ENCODE measurements at regions not wholly inside any gene's neighbourhood (a gene's known extent, or its start where the extent isn't known, plus 50 kb on each side); places are given as distances from the start of the nearest gene placed in this dataset.

- ChIA-PET CTCF (no interaction called here), POLR2A (no interaction called here)
- Histone ChIP-seq H3K9me3 (ENCODE audit: control insufficient read depth, insufficient read depth, low read length) (no peaks in the 10 kb centered on the region), H3K4me3 (ENCODE audit: low read depth, low read length) (no peak overlapping the region), H3K27me3 (ENCODE audit: control insufficient read depth, insufficient read depth, low read length) (no peaks in the 10 kb centered on the region), H3K27ac (ENCODE audit: low read depth, low read length) (no peak overlapping the region)
- DNase-seq (ENCODE audit: low read depth, low spot score): no peak
- TF ChIP-seq CTCF (IDR thresholded peaks at IDR 0.05; ENCODE audit: low read depth, low read length): no peak
Observed at GRCh38 chr3:106125321-106125720, 256.5 kb upstream of the CBLB start.

- no peak for TF ChIP-seq CTCF (IDR thresholded peaks at IDR 0.05; ENCODE audit: low read depth, low read length)
- no peaks in the 10 kb centered on the region for H3K9me3 ChIP-seq (ENCODE audit: control insufficient read depth, insufficient read depth, low read length)
- no peak for DNase-seq (ENCODE audit: low read depth, low spot score)
- H3K27me3 ChIP-seq (ENCODE audit: control insufficient read depth, insufficient read depth, low read length): no peaks in the 10 kb centered on the region
- H3K27ac ChIP-seq (ENCODE audit: low read depth, low read length): no peak overlapping the region
- ChIA-PET POLR2A (no interaction called here), CTCF (interaction anchor here (0.6 kb wide), 1 partner anchor 42 kb away, joined by 3 read pairs; no protein-coding TSS in a partner anchor)
- no peak overlapping the region for H3K4me3 ChIP-seq (ENCODE audit: low read depth, low read length)
Observed at GRCh38 chr3:106126067-106126845, 257.4 kb upstream of the CBLB start.

DNA sequence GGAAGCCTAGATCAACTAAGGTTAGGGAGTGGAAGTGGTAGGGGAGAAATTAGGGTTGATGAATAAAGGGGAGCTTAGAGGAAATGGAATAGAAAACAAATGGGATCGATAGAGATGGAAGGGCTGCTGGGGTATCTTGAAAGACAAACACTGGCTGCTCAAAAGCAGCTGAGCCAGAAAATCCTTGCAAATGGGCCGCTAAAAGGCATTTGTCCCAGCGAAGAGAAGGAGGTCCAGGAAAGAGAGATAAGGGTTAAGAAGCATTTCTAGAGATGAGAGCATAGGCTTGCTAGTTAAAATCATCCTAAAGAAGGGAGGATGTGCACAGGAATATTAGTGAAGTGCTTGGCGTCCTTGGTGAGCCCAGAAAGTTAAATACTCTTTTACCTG is 258.0 kb upstream of the CBLB start:
- POLR2A ChIA-PET: no interaction called here
- no peak for DNase-seq (ENCODE audit: low read depth, low spot score)
- TF ChIP-seq CTCF (IDR thresholded peaks at IDR 0.05; ENCODE audit: low read depth, low read length): no peak
- no peaks in the 10 kb centered on the region for H3K27me3 ChIP-seq (ENCODE audit: control insufficient read depth, insufficient read depth, low read length)
- H3K9me3 ChIP-seq (ENCODE audit: control insufficient read depth, insufficient read depth, low read length): no peaks in the 10 kb centered on the region
- H3K27ac ChIP-seq (ENCODE audit: low read depth, low read length): no peak overlapping the region
- CTCF ChIA-PET: interaction anchor here (0.6 kb wide), 1 partner anchor 41 kb away, joined by 3 read pairs; no protein-coding TSS in a partner anchor
- H3K4me3 ChIP-seq (ENCODE audit: low read depth, low read length): no peak overlapping the region

DNA sequence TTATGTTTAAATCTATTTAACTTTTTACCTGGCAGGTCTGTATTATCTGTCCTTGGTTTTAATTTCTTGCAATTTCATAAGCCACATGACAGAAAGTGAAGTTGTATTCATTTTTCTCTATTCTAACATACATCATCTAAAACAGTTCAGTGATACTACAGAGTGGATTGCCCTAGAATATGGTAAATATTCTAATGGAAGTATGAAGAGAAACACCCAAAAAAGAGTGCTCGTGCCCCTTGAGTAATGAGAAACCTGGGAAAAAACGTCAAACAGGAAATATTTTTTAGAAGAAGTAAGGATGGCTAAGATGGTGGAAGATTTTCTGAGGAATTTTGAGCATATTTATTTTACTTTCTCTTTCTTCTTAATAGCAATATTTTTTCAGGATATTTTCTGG is 261.1 kb upstream of the CBLB start:
- H3K4me3 ChIP-seq (ENCODE audit: low read depth, low read length): no peak overlapping the region
- H3K27me3 ChIP-seq (ENCODE audit: control insufficient read depth, insufficient read depth, low read length): no peaks in the 10 kb centered on the region
- no peak overlapping the region for H3K27ac ChIP-seq (ENCODE audit: low read depth, low read length)
- TF ChIP-seq CTCF (IDR thresholded peaks at IDR 0.05; ENCODE audit: low read depth, low read length): no peak
- ChIA-PET POLR2A (no interaction called here), CTCF (no interaction called here)
- H3K9me3 ChIP-seq (ENCODE audit: control insufficient read depth, insufficient read depth, low read length): 0 out of 2 replicates have a peak, but pooled peaks cover under 1% of the 10 kb centered on the region
- no peak for DNase-seq (ENCODE audit: low read depth, low spot score)

DNA sequence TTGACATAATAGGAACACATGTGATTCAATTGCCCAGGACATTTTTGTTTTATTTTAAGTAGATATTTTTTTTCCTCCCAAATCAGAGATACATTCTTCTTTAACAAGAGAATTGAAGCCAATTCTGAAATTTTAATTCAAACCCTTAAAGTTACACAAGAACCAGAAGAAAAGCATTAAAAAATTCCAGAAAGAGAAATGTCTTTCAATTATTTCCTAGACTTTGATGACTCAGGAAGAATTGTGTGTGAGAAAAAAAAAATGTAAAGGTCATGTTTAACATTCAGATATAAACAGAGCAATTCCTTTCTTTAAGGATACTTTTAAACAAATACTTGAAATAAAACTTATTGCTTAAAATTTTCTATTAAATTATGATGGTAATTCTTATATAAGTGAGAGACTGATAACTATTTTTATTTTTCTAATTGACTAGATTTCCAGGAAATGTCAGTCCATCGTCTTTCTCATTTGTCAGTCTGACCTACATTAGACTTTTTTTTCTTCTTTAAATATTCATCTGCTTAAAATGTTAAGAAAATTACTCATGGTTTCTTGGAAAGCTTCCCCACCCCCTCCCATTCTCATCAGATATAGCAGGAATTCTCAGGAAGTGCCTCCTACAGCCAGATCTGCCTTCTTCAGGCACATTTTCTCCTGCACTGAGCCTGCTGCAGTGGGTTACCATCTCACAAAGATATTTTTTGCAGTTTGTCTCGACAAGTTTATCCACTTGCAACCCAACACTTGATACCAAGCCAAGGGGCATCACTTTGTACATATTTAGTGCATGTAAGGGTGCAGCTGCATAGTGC is 261.8 kb upstream of the CBLB start:
- no peaks in the 10 kb centered on the region for H3K27me3 ChIP-seq (ENCODE audit: control insufficient read depth, insufficient read depth, low read length)
- H3K4me3 ChIP-seq (ENCODE audit: low read depth, low read length): peak overlapping the region; percentile 20; the same call in 1 of the 2 replicates
- ChIA-PET POLR2A (no interaction called here), CTCF (no interaction called here)
- peak overlapping the region; percentile 3 for H3K27ac ChIP-seq (ENCODE audit: low read depth, low read length)
- H3K9me3 ChIP-seq (ENCODE audit: control insufficient read depth, insufficient read depth, low read length): peaks cover 7% of the 10 kb centered on the region; the same call in 1 of the 2 replicates
- no peak for TF ChIP-seq CTCF (IDR thresholded peaks at IDR 0.05; ENCODE audit: low read depth, low read length)
- peak; percentile 41 for DNase-seq (ENCODE audit: low read depth, low spot score)
